ENCODE measurements at regions not wholly inside any gene's neighbourhood (a gene's known extent, or its start where the extent isn't known, plus 50 kb on each side); places are given as distances from the start of the nearest gene placed in this dataset.
A peak's percentile ranks its signal among the peaks of the same experiment; 100 is the strongest.

GRCh38 chr12:107441665-107442300 is 243.8 kb upstream of the PWP1 start:
- H3K36me3 ChIP-seq, result no peaks in the 10 kb centered on the region
- H3K27ac ChIP-seq, result peak overlapping the region in 1 of 2 donors; percentile 23
- H3K27me3 ChIP-seq (replicated peaks; ENCODE audit: insufficient read depth), result no peaks in the 10 kb centered on the region
- peak; percentile 25 for DNase-seq (ENCODE audit: low spot score)
- 20% methylated on average over 8 of the region's 8 CpGs for WGBS
- H3K4me1 ChIP-seq (replicated peaks), result no peaks in the 10 kb centered on the region
- peak overlapping the region in 1 of 2 donors; percentile 20 for H3K4me3 ChIP-seq
- no peaks in the 10 kb centered on the region for H3K9me3 ChIP-seq
- intact Hi-C loops (cut with DNase I), result no loop called here
- TF ChIP-seq, protein P1, sequence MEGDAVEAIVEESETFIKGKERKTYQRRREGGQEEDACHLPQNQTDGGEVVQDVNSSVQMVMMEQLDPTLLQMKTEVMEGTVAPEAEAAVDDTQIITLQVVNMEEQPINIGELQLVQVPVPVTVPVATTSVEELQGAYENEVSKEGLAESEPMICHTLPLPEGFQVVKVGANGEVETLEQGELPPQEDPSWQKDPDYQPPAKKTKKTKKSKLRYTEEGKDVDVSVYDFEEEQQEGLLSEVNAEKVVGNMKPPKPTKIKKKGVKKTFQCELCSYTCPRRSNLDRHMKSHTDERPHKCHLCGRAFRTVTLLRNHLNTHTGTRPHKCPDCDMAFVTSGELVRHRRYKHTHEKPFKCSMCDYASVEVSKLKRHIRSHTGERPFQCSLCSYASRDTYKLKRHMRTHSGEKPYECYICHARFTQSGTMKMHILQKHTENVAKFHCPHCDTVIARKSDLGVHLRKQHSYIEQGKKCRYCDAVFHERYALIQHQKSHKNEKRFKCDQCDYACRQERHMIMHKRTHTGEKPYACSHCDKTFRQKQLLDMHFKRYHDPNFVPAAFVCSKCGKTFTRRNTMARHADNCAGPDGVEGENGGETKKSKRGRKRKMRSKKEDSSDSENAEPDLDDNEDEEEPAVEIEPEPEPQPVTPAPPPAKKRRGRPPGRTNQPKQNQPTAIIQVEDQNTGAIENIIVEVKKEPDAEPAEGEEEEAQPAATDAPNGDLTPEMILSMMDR (IDR thresholded peaks at IDR 0.05), result no peak
- no peak for TF ChIP-seq POLR2A (IDR thresholded peaks at IDR 0.05)
- peak; percentile 26 for TF ChIP-seq POLR2AphosphoS5 (IDR thresholded peaks at IDR 0.05)

- no peaks in the 10 kb centered on the region for H3K9me3 ChIP-seq
- no peak for DNase-seq (ENCODE audit: low spot score)
Observed at GRCh38 chr12:107442326-107442987, 243.1 kb upstream of the PWP1 start.

GRCh38 chr12:107443320-107444090 is 242.1 kb upstream of the PWP1 start:
- H3K36me3 ChIP-seq, result no peaks in the 10 kb centered on the region
- H3K4me3 ChIP-seq, result no peak overlapping the region
- TF ChIP-seq POLR2A (IDR thresholded peaks at IDR 0.05), result no peak
- TF ChIP-seq, protein P1 (IDR thresholded peaks at IDR 0.05), result no peak
- no peak for TF ChIP-seq POLR2AphosphoS5 (IDR thresholded peaks at IDR 0.05)
- no peak overlapping the region for H3K27ac ChIP-seq
- no peaks in the 10 kb centered on the region for H3K9me3 ChIP-seq
- no peaks in the 10 kb centered on the region for H3K4me1 ChIP-seq (replicated peaks)
- no peak for DNase-seq (ENCODE audit: low spot score)
- no peaks in the 10 kb centered on the region for H3K27me3 ChIP-seq (replicated peaks; ENCODE audit: insufficient read depth)
- WGBS, result 90% methylated on average over 10 of the region's 10 CpGs
- intact Hi-C loops (cut with DNase I), result no loop called here

More at GRCh38 chr12:107442326-107442987, 243.1 kb upstream of the PWP1 start:
- Histone ChIP-seq H3K27ac (peak overlapping the region in 1 of 2 donors; percentile 23), H3K4me3 (peak overlapping the region in 1 of 2 donors; percentile 20), H3K4me1 (replicated peaks) (no peaks in the 10 kb centered on the region), H3K36me3 (no peaks in the 10 kb centered on the region), H3K27me3 (replicated peaks; ENCODE audit: insufficient read depth) (no peaks in the 10 kb centered on the region)
- intact Hi-C loops (cut with DNase I), result no loop called here
- WGBS, result 48% methylated on average over 7 of the region's 7 CpGs
- TF ChIP-seq, protein P1 (IDR thresholded peaks at IDR 0.05), result no peak
- no peak for TF ChIP-seq POLR2A (IDR thresholded peaks at IDR 0.05)

DNA sequence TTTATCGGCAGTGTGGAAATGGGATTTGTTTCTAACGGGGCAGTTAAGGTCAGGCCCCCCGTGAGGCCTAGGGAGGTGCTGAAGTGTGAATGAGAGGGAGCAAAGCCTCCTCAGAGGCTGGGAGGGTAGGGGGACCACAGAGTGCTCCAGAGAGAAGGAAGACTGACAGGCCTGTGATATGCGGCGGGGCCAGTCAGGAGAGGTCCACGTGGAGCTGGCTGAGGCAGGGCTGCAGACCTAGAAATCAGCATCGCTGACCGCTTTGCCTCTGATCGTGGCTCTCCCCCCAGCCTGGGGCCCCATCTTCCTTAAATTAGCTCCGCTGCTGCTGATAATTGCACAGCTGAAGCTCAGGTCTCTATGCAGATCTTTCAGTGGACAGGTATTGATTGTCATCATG is 240.8 kb upstream of the PWP1 start:
- Histone ChIP-seq H3K27me3 (replicated peaks; ENCODE audit: insufficient read depth) (no peaks in the 10 kb centered on the region), H3K27ac (no peak overlapping the region), H3K4me1 (replicated peaks) (no peaks in the 10 kb centered on the region), H3K36me3 (no peaks in the 10 kb centered on the region), H3K9me3 (no peaks in the 10 kb centered on the region), H3K4me3 (no peak overlapping the region)
- 79% methylated on average over 10 of the region's 10 CpGs for WGBS
- no peak for DNase-seq (ENCODE audit: low spot score)
- intact Hi-C loops (cut with DNase I), result no loop called here
- no peak for TF ChIP-seq POLR2AphosphoS5 (IDR thresholded peaks at IDR 0.05)
- TF ChIP-seq POLR2A (IDR thresholded peaks at IDR 0.05), result no peak

DNA sequence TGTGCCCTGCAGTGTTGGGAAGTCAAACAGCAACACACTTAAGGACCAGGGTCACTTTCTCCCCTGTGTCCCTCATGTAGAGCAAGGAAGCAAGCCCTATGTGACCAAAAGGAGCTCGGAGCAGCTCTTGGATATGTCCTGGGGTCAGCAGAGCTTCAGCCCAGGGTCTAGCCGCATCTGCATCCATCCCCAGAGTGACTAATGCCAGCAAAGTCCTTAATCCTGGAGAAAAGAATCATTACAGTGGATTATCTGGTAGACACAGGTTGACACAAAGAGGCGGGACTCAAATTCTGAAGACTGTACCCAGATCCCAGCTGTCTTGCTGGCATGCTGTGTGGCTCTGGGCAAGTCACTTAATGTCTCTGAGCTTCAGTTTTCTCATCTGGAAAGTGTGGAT is 239.1 kb upstream of the PWP1 start:
- no peak for DNase-seq (ENCODE audit: low spot score)
- H3K4me1 ChIP-seq (replicated peaks), result no peaks in the 10 kb centered on the region
- no peaks in the 10 kb centered on the region for H3K36me3 ChIP-seq
- H3K27me3 ChIP-seq (replicated peaks; ENCODE audit: insufficient read depth), result no peaks in the 10 kb centered on the region
- H3K4me3 ChIP-seq, result no peak overlapping the region
- intact Hi-C loops (cut with DNase I), result no loop called here
- TF ChIP-seq, protein P1 (IDR thresholded peaks at IDR 0.05), result no peak
- TF ChIP-seq POLR2AphosphoS5 (IDR thresholded peaks at IDR 0.05), result no peak
- TF ChIP-seq POLR2A (IDR thresholded peaks at IDR 0.05), result no peak
- no peak overlapping the region for H3K27ac ChIP-seq
- no peaks in the 10 kb centered on the region for H3K9me3 ChIP-seq
- 97% methylated on average over 3 of the region's 3 CpGs for WGBS
